PFSK-1 (cell line): ENCODE measurements at regions not wholly inside any gene's neighbourhood (a gene's known extent, or its start where the extent isn't known, plus 50 kb on each side); places are given as distances from the start of the nearest gene placed in this dataset.

ENCODE experiments used
- POLR2AphosphoS5 ChIP-seq: IDR thresholded peaks from 2 replicates; pipeline ENCODE4 v1.6.1; 2012; ENCODE audit warnings: low read depth, mild to moderate bottlenecking, control low read depth, low read length, moderate library complexity
- SIN3A ChIP-seq: IDR thresholded peaks from 2 replicates; pipeline ENCODE4 v1.6.1; 2012; ENCODE audit warnings: mild to moderate bottlenecking, low read length, moderate library complexity, borderline replicate concordance; ENCODE audit not compliant: insufficient read depth
- TF ChIP-seq, protein P1 (sequence below), 2 experiments: IDR thresholded peaks; 2 replicates each; pipeline versions ENCODE4 v1.6.1 to v1.8.0; 2011 to 2012; ENCODE audit warnings: low read depth in 2 of 2, low read length in 2 of 2, control low read depth in 1 of 2, inconsistent platforms in 1 of 2, mild to moderate bottlenecking in 1 of 2, moderate library complexity in 1 of 2; ENCODE audit not compliant: insufficient read depth in 1 of 2

DNA sequence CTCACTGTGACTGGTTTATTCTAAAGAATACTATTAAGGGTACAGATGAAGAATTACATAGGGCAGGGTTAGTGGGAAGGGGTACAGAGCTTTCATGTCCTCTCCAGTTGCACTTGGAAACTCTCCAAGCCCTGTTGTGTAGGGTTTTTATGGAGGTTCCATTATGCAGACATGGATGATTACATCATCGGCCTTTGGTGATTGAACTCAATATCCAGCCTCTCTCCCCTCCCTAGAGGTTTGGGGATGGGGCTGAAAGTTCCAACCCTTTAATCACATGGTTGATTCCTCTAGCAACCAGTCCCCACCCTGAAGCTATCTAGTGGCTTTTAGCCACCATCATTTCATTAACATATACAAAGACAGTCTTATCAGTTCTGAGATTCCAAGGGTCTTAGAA, 472.6 kb downstream of the BUD13 start:
- TF ChIP-seq, protein P1, sequence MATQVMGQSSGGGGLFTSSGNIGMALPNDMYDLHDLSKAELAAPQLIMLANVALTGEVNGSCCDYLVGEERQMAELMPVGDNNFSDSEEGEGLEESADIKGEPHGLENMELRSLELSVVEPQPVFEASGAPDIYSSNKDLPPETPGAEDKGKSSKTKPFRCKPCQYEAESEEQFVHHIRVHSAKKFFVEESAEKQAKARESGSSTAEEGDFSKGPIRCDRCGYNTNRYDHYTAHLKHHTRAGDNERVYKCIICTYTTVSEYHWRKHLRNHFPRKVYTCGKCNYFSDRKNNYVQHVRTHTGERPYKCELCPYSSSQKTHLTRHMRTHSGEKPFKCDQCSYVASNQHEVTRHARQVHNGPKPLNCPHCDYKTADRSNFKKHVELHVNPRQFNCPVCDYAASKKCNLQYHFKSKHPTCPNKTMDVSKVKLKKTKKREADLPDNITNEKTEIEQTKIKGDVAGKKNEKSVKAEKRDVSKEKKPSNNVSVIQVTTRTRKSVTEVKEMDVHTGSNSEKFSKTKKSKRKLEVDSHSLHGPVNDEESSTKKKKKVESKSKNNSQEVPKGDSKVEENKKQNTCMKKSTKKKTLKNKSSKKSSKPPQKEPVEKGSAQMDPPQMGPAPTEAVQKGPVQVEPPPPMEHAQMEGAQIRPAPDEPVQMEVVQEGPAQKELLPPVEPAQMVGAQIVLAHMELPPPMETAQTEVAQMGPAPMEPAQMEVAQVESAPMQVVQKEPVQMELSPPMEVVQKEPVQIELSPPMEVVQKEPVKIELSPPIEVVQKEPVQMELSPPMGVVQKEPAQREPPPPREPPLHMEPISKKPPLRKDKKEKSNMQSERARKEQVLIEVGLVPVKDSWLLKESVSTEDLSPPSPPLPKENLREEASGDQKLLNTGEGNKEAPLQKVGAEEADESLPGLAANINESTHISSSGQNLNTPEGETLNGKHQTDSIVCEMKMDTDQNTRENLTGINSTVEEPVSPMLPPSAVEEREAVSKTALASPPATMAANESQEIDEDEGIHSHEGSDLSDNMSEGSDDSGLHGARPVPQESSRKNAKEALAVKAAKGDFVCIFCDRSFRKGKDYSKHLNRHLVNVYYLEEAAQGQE (IDR thresholded peaks at IDR 0.05; ENCODE audit: insufficient read depth in 1 of 2, low read depth in 2 of 2, low read length in 2 of 2) = no peak
- TF ChIP-seq SIN3A (no peak), POLR2AphosphoS5 (no peak)
